ENCODE measurements at regions not wholly inside any gene's neighbourhood (a gene's known extent, or its start where the extent isn't known, plus 50 kb on each side); places are given as distances from the start of the nearest gene placed in this dataset.

GRCh38 chr14:37842106-37842505 is 246.7 kb downstream of the TTC6 start:
- H2AFZ ChIP-seq (ENCODE audit: low read depth, low read length): no peak overlapping the region
- no peak overlapping the region for H3K9ac ChIP-seq (replicated peaks; ENCODE audit: extremely low read depth, insufficient read depth, low read length)
- BruUV-seq (replicated peaks): no TSS peak
- H3K36me3 ChIP-seq (ENCODE audit: control insufficient read depth in 2 of 2, extremely low read depth in 1 of 2, insufficient read depth in 2 of 2, low read length in 2 of 2): no peaks in the 10 kb centered on the region
- H3K4me3 ChIP-seq (replicated peaks in 1 of 3; ENCODE audit: insufficient read depth in 1 of 3, low read depth in 1 of 3, low read length in 3 of 3): no peak overlapping the region
- H3K4me2 ChIP-seq (ENCODE audit: insufficient read depth, low read length): no peak overlapping the region
- H3K27me3 ChIP-seq (ENCODE audit: control insufficient read depth in 2 of 2, insufficient read depth in 2 of 2, low read length in 2 of 2): no peaks in the 10 kb centered on the region
- H3K9me1 ChIP-seq (replicated peaks; ENCODE audit: control insufficient read depth, extremely low read depth, insufficient read depth, low read length): no peaks in the 10 kb centered on the region
- H3K79me2 ChIP-seq (ENCODE audit: control insufficient read depth, insufficient read depth, low read length): no peaks in the 10 kb centered on the region
- ChIA-PET CTCF (no interaction called here), POLR2A (no interaction called here)
- dilution Hi-C loops (cut with MboI; ENCODE audit: extremely low pct_ligation_motif_present, low sequenced_read_pairs): no loop called here
- H3K4me1 ChIP-seq (ENCODE audit: control insufficient read depth, extremely low read depth, insufficient read depth, low read length): no peaks in the 10 kb centered on the region
- FAIRE-seq: no peak
- H4K20me1 ChIP-seq (replicated peaks; ENCODE audit: control insufficient read depth, extremely low read depth, insufficient read depth, low read length): no peaks in the 10 kb centered on the region
- no peak overlapping the region for H3K27ac ChIP-seq (ENCODE audit: insufficient read depth, low read depth, low read length)
- no peak for DNase-seq (ENCODE audit: low read depth, low spot score)
- no peaks in the 10 kb centered on the region for H3K9me3 ChIP-seq (replicated peaks; ENCODE audit: control insufficient read depth, insufficient read depth, low read length)
- TF ChIP-seq MYC (IDR thresholded peaks at IDR 0.05; ENCODE audit: low read depth, low read length) (no peak), MAX (IDR thresholded peaks at IDR 0.05; ENCODE audit: insufficient read depth, insufficient read length) (no peak), GATA2 (IDR thresholded peaks at IDR 0.05; ENCODE audit: insufficient read depth, insufficient read length, low read depth, low read length) (no peak), FOS (IDR thresholded peaks at IDR 0.05; ENCODE audit: borderline replicate concordance, insufficient read depth, low read length) (no peak), POLR2AphosphoS5 (IDR thresholded peaks at IDR 0.05; ENCODE audit: insufficient read depth, low read depth, low read length) (no peak)
- intact Hi-C loops (cut with micrococcal nuclease): no loop called here

GRCh38 chr14:37843954-37844607 is 248.7 kb downstream of the TTC6 start:
- no peak overlapping the region for H3K4me3 ChIP-seq (replicated peaks in 1 of 3; ENCODE audit: insufficient read depth in 1 of 3, low read depth in 1 of 3, low read length in 3 of 3)
- no peaks in the 10 kb centered on the region for H3K79me2 ChIP-seq (ENCODE audit: control insufficient read depth, insufficient read depth, low read length)
- H2AFZ ChIP-seq (ENCODE audit: low read depth, low read length): no peak overlapping the region
- FAIRE-seq (no peak), DNase-seq (ENCODE audit: low read depth, low spot score) (no peak)
- no TSS peak for BruUV-seq (replicated peaks)
- no peaks in the 10 kb centered on the region for H3K9me3 ChIP-seq (replicated peaks; ENCODE audit: control insufficient read depth, insufficient read depth, low read length)
- no peak overlapping the region for H3K9ac ChIP-seq (replicated peaks; ENCODE audit: extremely low read depth, insufficient read depth, low read length)
- no peaks in the 10 kb centered on the region for H4K20me1 ChIP-seq (replicated peaks; ENCODE audit: control insufficient read depth, extremely low read depth, insufficient read depth, low read length)
- H3K36me3 ChIP-seq (ENCODE audit: control insufficient read depth in 2 of 2, extremely low read depth in 1 of 2, insufficient read depth in 2 of 2, low read length in 2 of 2): no peaks in the 10 kb centered on the region
- H3K4me2 ChIP-seq (ENCODE audit: insufficient read depth, low read length): no peak overlapping the region
- ChIA-PET CTCF (interaction anchor here (1.2 kb wide), 1 partner anchor 17 kb away, joined by 3 read pairs; no protein-coding TSS in a partner anchor), POLR2A (no interaction called here)
- no peaks in the 10 kb centered on the region for H3K27me3 ChIP-seq (ENCODE audit: control insufficient read depth in 2 of 2, insufficient read depth in 2 of 2, low read length in 2 of 2)
- intact Hi-C loops (cut with micrococcal nuclease): no loop called here
- H3K4me1 ChIP-seq (ENCODE audit: control insufficient read depth, extremely low read depth, insufficient read depth, low read length): no peaks in the 10 kb centered on the region
- TF ChIP-seq POLR2A (IDR thresholded peaks at IDR 0.05; ENCODE audit: low read depth, low read length): no peak
- no peaks in the 10 kb centered on the region for H3K9me1 ChIP-seq (replicated peaks; ENCODE audit: control insufficient read depth, extremely low read depth, insufficient read depth, low read length)
- dilution Hi-C loops (cut with MboI; ENCODE audit: extremely low pct_ligation_motif_present, low sequenced_read_pairs): no loop called here
- no peak overlapping the region for H3K27ac ChIP-seq (ENCODE audit: insufficient read depth, low read depth, low read length)
